Thoracic aorta (tissue), 2 donors: ENCODE measurements at regions not wholly inside any gene's neighbourhood (a gene's known extent, or its start where the extent isn't known, plus 50 kb on each side); places are given as distances from the start of the nearest gene placed in this dataset.

Source experiments
- ATAC-seq: fragments of 150-250 bp; one replicate; pipeline ENCODE4 v1.8.0; 2017; ENCODE audit warnings: low read depth; ENCODE audit not compliant: insufficient number of reproducible peaks, low FRiP score
- DNase-seq: peaks from one replicate; pipeline ENCODE4 v3.0.0-alpha.2; 2020; ENCODE audit warnings: low spot score
- H3K27ac ChIP-seq, 2 donors: fragments of 200-600 bp; sonication (generic); 1 replicate in 1 of 2; 2 replicates in 1 of 2; pipeline ENCODE4 v1.5.1; 2016; ENCODE audit warnings: mild to moderate bottlenecking in 2 of 2, moderate library complexity in 2 of 2
- H3K27me3 ChIP-seq: fragments of 200-600 bp; sonication (generic); replicated peaks from 2 replicates; pipeline ENCODE4 v1.6.0; 2016; ENCODE audit warnings: mild to moderate bottlenecking; ENCODE audit not compliant: insufficient read depth
- H3K36me3 ChIP-seq: fragments of 200-600 bp; sonication (generic); one replicate; pipeline ENCODE4 v1.5.1; 2016
- H3K4me1 ChIP-seq, 2 donors: fragments of 200-600 bp; sonication (generic); 1 replicate in 1 of 2; 2 replicates in 1 of 2; pipeline versions ENCODE4 v1.5.1 to v1.6.0; 2016; ENCODE audit warnings: low read depth in 2 of 2, mild to moderate bottlenecking in 1 of 2; ENCODE audit not compliant: control insufficient read depth in 1 of 2
- H3K4me3 ChIP-seq: fragments of 200-600 bp; sonication (generic); 2 replicates; pipeline ENCODE4 v1.5.1; 2016; ENCODE audit warnings: mild to moderate bottlenecking
- H3K9me3 ChIP-seq: fragments of 200-600 bp; sonication (generic); 2 replicates; pipeline ENCODE4 v1.5.1; 2016
- TF ChIP-seq, protein P1 (sequence below): fragments of 200-600 bp; sonication (generic); IDR thresholded peaks from one replicate; pipeline ENCODE4 v1.5.1; 2019; ENCODE audit warnings: antibody characterized with exemption

DNA sequence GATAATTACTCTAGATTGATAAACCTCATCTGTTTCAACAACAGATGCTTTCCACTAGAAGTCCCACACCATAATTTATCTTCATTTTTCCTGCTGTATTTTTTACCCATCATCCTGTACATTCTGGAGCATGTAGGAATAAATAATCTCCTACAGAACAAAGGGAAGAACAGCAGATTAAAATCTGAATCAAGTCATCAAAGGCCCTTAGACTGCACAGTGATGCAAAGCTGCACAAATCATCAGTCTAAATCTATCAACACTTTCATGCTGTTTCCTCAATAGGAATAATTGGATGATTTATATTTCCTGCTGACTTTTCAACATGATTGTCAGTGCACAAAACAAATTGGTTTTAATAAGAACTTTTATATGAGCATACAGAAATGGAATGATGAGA is 1143.9 kb downstream of the STIM2 start:
- DNase-seq, result no peak
- no peaks in the 10 kb centered on the region for H3K27me3 ChIP-seq
- H3K4me3 ChIP-seq, result no peak overlapping the region
- H3K27ac ChIP-seq, result no peak overlapping the region
- no peak for ATAC-seq
- no peaks in the 10 kb centered on the region for H3K9me3 ChIP-seq
- TF ChIP-seq, protein P1, sequence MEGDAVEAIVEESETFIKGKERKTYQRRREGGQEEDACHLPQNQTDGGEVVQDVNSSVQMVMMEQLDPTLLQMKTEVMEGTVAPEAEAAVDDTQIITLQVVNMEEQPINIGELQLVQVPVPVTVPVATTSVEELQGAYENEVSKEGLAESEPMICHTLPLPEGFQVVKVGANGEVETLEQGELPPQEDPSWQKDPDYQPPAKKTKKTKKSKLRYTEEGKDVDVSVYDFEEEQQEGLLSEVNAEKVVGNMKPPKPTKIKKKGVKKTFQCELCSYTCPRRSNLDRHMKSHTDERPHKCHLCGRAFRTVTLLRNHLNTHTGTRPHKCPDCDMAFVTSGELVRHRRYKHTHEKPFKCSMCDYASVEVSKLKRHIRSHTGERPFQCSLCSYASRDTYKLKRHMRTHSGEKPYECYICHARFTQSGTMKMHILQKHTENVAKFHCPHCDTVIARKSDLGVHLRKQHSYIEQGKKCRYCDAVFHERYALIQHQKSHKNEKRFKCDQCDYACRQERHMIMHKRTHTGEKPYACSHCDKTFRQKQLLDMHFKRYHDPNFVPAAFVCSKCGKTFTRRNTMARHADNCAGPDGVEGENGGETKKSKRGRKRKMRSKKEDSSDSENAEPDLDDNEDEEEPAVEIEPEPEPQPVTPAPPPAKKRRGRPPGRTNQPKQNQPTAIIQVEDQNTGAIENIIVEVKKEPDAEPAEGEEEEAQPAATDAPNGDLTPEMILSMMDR, result no peak
- no peaks in the 10 kb centered on the region for H3K36me3 ChIP-seq
- H3K4me1 ChIP-seq, result no peaks in the 10 kb centered on the region

GRCh38 chr4:28006021-28006420 is 1145.4 kb downstream of the STIM2 start:
- Histone ChIP-seq H3K27me3 (no peaks in the 10 kb centered on the region), H3K9me3 (no peaks in the 10 kb centered on the region), H3K4me1 (no peaks in the 10 kb centered on the region), H3K4me3 (no peak overlapping the region), H3K27ac (no peak overlapping the region), H3K36me3 (no peaks in the 10 kb centered on the region)
- DNase-seq, result no peak
- no peak for ATAC-seq
- TF ChIP-seq, protein P1, result no peak

DNA sequence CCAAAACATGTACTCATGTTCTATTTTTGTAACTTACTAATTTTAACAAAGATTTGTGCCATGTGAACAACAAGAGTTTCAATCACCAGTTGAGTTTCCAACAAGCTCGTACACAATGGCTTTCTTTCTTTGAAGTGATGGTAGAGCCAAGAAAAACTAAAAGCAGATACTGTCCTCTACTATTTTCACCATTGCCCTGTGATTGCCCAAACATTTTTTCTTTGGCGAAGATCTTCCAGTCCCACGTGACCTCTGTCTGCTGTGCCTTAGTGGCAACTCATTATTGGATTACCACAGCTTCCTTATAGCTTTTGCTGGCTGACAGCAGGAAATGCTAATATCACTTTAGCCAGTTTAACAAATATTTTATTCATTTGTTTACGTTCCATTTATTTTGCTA is 1147.1 kb downstream of the STIM2 start:
- no peak overlapping the region for H3K27ac ChIP-seq
- ATAC-seq (no peak), DNase-seq (no peak)
- no peaks in the 10 kb centered on the region for H3K27me3 ChIP-seq
- no peak overlapping the region for H3K4me3 ChIP-seq
- TF ChIP-seq, protein P1, result no peak
- no peaks in the 10 kb centered on the region for H3K9me3 ChIP-seq
- no peaks in the 10 kb centered on the region for H3K36me3 ChIP-seq
- H3K4me1 ChIP-seq, result no peaks in the 10 kb centered on the region

DNA sequence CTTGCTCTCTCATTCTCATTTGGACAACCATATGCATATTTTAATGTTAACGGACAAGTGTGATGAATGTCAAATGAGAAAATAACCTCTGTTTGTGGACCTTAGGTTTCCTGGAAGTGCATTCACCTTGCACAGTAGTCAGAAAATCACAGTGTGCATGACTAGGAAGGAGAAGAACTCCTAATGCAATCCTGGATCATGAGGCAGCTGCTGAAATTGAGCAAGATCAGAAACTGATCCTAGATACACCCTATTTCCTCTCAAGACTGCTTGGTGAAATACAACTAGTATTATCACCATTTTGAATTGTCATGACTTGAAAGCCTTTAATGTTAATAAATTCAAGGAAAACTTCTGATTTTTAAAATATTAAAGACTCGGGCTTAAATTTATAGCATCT is 1148.9 kb downstream of the STIM2 start:
- ATAC-seq, result no peak

GRCh38 chr4:28010577-28011240 is 1150.1 kb downstream of the STIM2 start:
- Histone ChIP-seq H3K4me1 (no peaks in the 10 kb centered on the region), H3K27me3 (no peaks in the 10 kb centered on the region), H3K27ac (no peak overlapping the region), H3K4me3 (no peak overlapping the region), H3K9me3 (no peaks in the 10 kb centered on the region), H3K36me3 (no peaks in the 10 kb centered on the region)
- TF ChIP-seq, protein P1, result no peak
- ATAC-seq (no peak), DNase-seq (no peak)

More for the DNA sequence above, 1148.9 kb downstream of the STIM2 start:
- H3K4me1 ChIP-seq, result no peaks in the 10 kb centered on the region
- no peaks in the 10 kb centered on the region for H3K27me3 ChIP-seq
- no peak for DNase-seq
- no peak overlapping the region for H3K4me3 ChIP-seq
- H3K27ac ChIP-seq, result no peak overlapping the region
- H3K9me3 ChIP-seq, result no peaks in the 10 kb centered on the region
- no peaks in the 10 kb centered on the region for H3K36me3 ChIP-seq
- TF ChIP-seq, protein P1, result no peak
